Loucy (cell line): ENCODE measurements at regions not wholly inside any gene's neighbourhood (a gene's known extent, or its start where the extent isn't known, plus 50 kb on each side); places are given as distances from the start of the nearest gene placed in this dataset.

Experiments used
- H2AFZ ChIP-seq: fragments of 200-600 bp; sonication (generic); 2 replicates; pipeline ENCODE4 v1.6.0; 2016; ENCODE audit warnings: antibody characterized with exemption, mild to moderate bottlenecking, low read length, moderate library complexity
- H3F3A ChIP-seq: fragments of 200-600 bp; 2 replicates; pipeline ENCODE4 v1.6.0; 2016; ENCODE audit warnings: antibody characterized with exemption, low read depth, mild to moderate bottlenecking
- H3K27me3 ChIP-seq: fragments of 200-600 bp; sonication (generic); 2 replicates; pipeline ENCODE4 v1.6.1; 2014; ENCODE audit warnings: low read length, mild to moderate bottlenecking; ENCODE audit not compliant: insufficient read depth, poor library complexity, severe bottlenecking
- H3K36me3 ChIP-seq: fragments of 200-600 bp; sonication (generic); 2 replicates; pipeline ENCODE4 v1.6.1; 2016; ENCODE audit warnings: low read length; ENCODE audit not compliant: insufficient read depth
- H3K4me1 ChIP-seq: fragments of 200-600 bp; sonication (generic); 2 replicates; pipeline ENCODE4 v1.5.1; 2014; ENCODE audit warnings: low read length, mild to moderate bottlenecking; ENCODE audit not compliant: insufficient read depth, poor library complexity, severe bottlenecking
- H3K4me2 ChIP-seq: fragments of 200-600 bp; sonication (generic); 2 replicates; pipeline ENCODE4 v1.6.0; 2014; ENCODE audit warnings: antibody characterized with exemption, low read length, low read depth, mild to moderate bottlenecking; ENCODE audit not compliant: poor library complexity, severe bottlenecking
- H3K4me3 ChIP-seq: fragments of 200-600 bp; sonication (generic); 2 replicates; pipeline ENCODE4 v1.5.1; 2014; ENCODE audit warnings: low read length, mild to moderate bottlenecking, mixed read lengths; ENCODE audit not compliant: poor library complexity, severe bottlenecking
- H3K79me2 ChIP-seq: fragments of 200-600 bp; sonication (generic); 2 replicates; pipeline ENCODE4 v1.6.1; 2014; ENCODE audit warnings: low read length; ENCODE audit not compliant: insufficient read depth
- H3K9ac ChIP-seq: fragments of 200-600 bp; sonication (generic); 2 replicates; pipeline ENCODE4 v1.6.0; 2014; ENCODE audit warnings: mild to moderate bottlenecking, low read depth, low read length, moderate library complexity; ENCODE audit not compliant: poor library complexity, severe bottlenecking
- H3K9me2 ChIP-seq: fragments of 200-600 bp; sonication (generic); replicated peaks from 2 replicates; pipeline ENCODE4 v1.6.1; 2016; ENCODE audit warnings: low read depth, low read length, mixed read lengths
- H3K9me3 ChIP-seq: fragments of 200-600 bp; sonication (generic); 2 replicates; pipeline ENCODE4 v1.6.1; 2014; ENCODE audit warnings: mild to moderate bottlenecking, antibody characterized with exemption, low read length, low read depth; ENCODE audit not compliant: insufficient read depth
- H4K20me1 ChIP-seq: fragments of 200-600 bp; sonication (generic); 2 replicates; pipeline ENCODE4 v1.6.0; 2014; ENCODE audit warnings: antibody characterized with exemption, low read length, mild to moderate bottlenecking; ENCODE audit not compliant: insufficient read depth, poor library complexity, severe bottlenecking
- EZH2phosphoT487 ChIP-seq: fragments of 200-600 bp; IDR thresholded peaks from 2 replicates; pipeline ENCODE4 v1.6.1; 2018; ENCODE audit warnings: antibody characterized with exemption, mild to moderate bottlenecking, moderate library complexity, borderline replicate concordance
- TF ChIP-seq, protein P1 (sequence below): fragments of 200-600 bp; sonication (generic); conservative IDR thresholded peaks from 2 replicates; pipeline ENCODE4 v1.5.1; 2014; ENCODE audit warnings: mild to moderate bottlenecking, antibody characterized with exemption, low read length

GRCh38 chr5:61754792-61755191, 422.7 kb downstream of the ZSWIM6 start:
- Histone ChIP-seq H3K4me1 (no peaks in the 10 kb centered on the region), H3K9me2 (no peaks in the 10 kb centered on the region), H3K4me2 (no peak overlapping the region), H3K9me3 (no peaks in the 10 kb centered on the region), H3K9ac (no peak overlapping the region), H2AFZ (no peak overlapping the region), H3F3A (no peaks in the 10 kb centered on the region), H4K20me1 (no peaks in the 10 kb centered on the region), H3K4me3 (no peak overlapping the region), H3K36me3 (no peaks in the 10 kb centered on the region), H3K79me2 (no peaks in the 10 kb centered on the region), H3K27me3 (no peaks in the 10 kb centered on the region)
- TF ChIP-seq EZH2phosphoT487: no peak
- TF ChIP-seq, protein P1, sequence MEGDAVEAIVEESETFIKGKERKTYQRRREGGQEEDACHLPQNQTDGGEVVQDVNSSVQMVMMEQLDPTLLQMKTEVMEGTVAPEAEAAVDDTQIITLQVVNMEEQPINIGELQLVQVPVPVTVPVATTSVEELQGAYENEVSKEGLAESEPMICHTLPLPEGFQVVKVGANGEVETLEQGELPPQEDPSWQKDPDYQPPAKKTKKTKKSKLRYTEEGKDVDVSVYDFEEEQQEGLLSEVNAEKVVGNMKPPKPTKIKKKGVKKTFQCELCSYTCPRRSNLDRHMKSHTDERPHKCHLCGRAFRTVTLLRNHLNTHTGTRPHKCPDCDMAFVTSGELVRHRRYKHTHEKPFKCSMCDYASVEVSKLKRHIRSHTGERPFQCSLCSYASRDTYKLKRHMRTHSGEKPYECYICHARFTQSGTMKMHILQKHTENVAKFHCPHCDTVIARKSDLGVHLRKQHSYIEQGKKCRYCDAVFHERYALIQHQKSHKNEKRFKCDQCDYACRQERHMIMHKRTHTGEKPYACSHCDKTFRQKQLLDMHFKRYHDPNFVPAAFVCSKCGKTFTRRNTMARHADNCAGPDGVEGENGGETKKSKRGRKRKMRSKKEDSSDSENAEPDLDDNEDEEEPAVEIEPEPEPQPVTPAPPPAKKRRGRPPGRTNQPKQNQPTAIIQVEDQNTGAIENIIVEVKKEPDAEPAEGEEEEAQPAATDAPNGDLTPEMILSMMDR: no peak

DNA sequence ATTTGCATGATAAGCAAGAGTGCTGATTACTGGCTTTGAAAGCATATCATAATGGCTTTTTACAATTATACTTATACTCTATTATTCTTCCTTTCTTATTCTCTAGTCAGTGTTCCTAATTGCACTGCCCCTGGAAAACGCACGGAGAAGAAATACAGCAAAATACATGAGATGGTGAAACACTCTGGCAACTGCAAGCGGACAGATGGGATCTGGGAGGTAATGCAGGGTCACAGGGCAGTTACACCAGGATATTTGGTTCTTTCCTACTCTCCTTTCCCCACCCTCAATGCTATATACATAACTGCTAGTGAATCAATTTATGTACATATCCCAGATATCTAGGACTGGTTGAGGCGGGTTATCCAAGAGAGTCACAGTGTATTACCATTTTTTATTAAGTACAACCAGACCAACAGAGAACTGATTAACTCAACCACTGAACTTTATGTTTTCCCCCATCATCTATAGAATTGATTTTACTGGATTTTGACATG, 423.7 kb downstream of the ZSWIM6 start:
- Histone ChIP-seq H4K20me1 (no peaks in the 10 kb centered on the region), H3K79me2 (no peaks in the 10 kb centered on the region), H3F3A (no peaks in the 10 kb centered on the region), H3K4me1 (no peaks in the 10 kb centered on the region), H3K36me3 (no peaks in the 10 kb centered on the region), H2AFZ (no peak overlapping the region), H3K27me3 (no peaks in the 10 kb centered on the region), H3K4me3 (no peak overlapping the region), H3K9me3 (no peaks in the 10 kb centered on the region), H3K4me2 (no peak overlapping the region), H3K9me2 (no peaks in the 10 kb centered on the region), H3K9ac (no peak overlapping the region)
- TF ChIP-seq EZH2phosphoT487: no peak
- TF ChIP-seq, protein P1: no peak

DNA sequence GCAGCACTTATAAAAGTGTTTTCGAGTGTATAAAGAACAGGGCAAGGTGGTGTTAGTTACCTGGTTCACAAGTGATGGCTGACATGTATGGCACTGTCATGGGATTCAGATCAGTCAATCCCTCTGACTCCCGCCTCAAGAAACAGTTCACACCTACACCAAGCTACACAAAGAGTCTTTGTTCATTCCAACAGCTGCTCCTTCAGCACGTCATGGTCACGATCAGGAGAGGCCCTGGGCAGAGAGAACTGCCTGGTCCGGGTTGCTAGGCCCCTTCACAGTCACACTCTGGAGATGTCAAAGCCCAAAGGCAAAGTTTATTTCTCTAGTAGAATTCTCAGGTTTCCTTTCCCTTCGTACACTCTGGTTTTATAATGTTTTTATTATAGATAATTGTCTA, 426.7 kb downstream of the ZSWIM6 start:
- H3K9me2 ChIP-seq: no peaks in the 10 kb centered on the region
- no peak overlapping the region for H3K4me2 ChIP-seq
- no peaks in the 10 kb centered on the region for H3K4me1 ChIP-seq
- H3K4me3 ChIP-seq: no peak overlapping the region
- H3K79me2 ChIP-seq: no peaks in the 10 kb centered on the region
- no peak for TF ChIP-seq EZH2phosphoT487
- TF ChIP-seq, protein P1: no peak
- no peaks in the 10 kb centered on the region for H3F3A ChIP-seq
- H4K20me1 ChIP-seq: no peaks in the 10 kb centered on the region
- H2AFZ ChIP-seq: no peak overlapping the region
- H3K36me3 ChIP-seq: no peaks in the 10 kb centered on the region
- H3K9me3 ChIP-seq: peaks cover 5% of the 10 kb centered on the region; the same call in 1 of the 2 replicates
- H3K27me3 ChIP-seq: no peaks in the 10 kb centered on the region
- no peak overlapping the region for H3K9ac ChIP-seq
